Thoracic aorta (tissue), 2 donors: ENCODE measurements at regions not wholly inside any gene's neighbourhood (a gene's known extent, or its start where the extent isn't known, plus 50 kb on each side); places are given as distances from the start of the nearest gene placed in this dataset.

Source experiments
- ATAC-seq: fragments of 150-250 bp; one replicate; pipeline ENCODE4 v1.8.0; 2017; ENCODE audit warnings: low read depth; ENCODE audit not compliant: insufficient number of reproducible peaks, low FRiP score
- DNase-seq: peaks from one replicate; pipeline ENCODE4 v3.0.0-alpha.2; 2020; ENCODE audit warnings: low spot score
- H3K27ac ChIP-seq, 2 donors: fragments of 200-600 bp; sonication (generic); 1 replicate in 1 of 2; 2 replicates in 1 of 2; pipeline ENCODE4 v1.5.1; 2016; ENCODE audit warnings: mild to moderate bottlenecking in 2 of 2, moderate library complexity in 2 of 2
- H3K27me3 ChIP-seq: fragments of 200-600 bp; sonication (generic); replicated peaks from 2 replicates; pipeline ENCODE4 v1.6.0; 2016; ENCODE audit warnings: mild to moderate bottlenecking; ENCODE audit not compliant: insufficient read depth
- H3K36me3 ChIP-seq: fragments of 200-600 bp; sonication (generic); one replicate; pipeline ENCODE4 v1.5.1; 2016
- H3K4me1 ChIP-seq, 2 donors: fragments of 200-600 bp; sonication (generic); 1 replicate in 1 of 2; 2 replicates in 1 of 2; pipeline versions ENCODE4 v1.5.1 to v1.6.0; 2016; ENCODE audit warnings: low read depth in 2 of 2, mild to moderate bottlenecking in 1 of 2; ENCODE audit not compliant: control insufficient read depth in 1 of 2
- H3K4me3 ChIP-seq: fragments of 200-600 bp; sonication (generic); 2 replicates; pipeline ENCODE4 v1.5.1; 2016; ENCODE audit warnings: mild to moderate bottlenecking
- H3K9me3 ChIP-seq: fragments of 200-600 bp; sonication (generic); 2 replicates; pipeline ENCODE4 v1.5.1; 2016
- TF ChIP-seq, protein P1 (sequence below): fragments of 200-600 bp; sonication (generic); IDR thresholded peaks from one replicate; pipeline ENCODE4 v1.5.1; 2019; ENCODE audit warnings: antibody characterized with exemption

DNA sequence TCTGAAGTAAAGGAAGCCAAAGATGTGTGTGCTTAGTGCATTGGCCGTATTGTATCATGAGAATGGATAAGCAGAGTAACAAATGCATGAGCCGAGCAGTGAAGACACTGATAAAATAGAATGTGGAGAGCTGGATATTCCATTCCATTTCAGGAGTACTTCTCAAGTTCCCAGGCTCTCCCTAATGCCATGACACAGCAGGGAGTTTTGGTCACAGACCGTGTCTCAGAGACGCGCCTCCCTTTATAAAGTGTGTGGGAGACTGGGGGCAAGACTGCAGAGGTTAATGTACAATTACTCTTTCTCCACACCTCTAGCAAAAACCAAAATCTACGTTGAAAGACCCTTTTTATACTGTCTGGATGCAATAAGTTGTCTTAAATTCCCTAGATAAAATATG is 575.6 kb downstream of the EFNB2 start:
- Histone ChIP-seq H3K27me3 (no peaks in the 10 kb centered on the region), H3K27ac (no peak overlapping the region), H3K4me3 (no peak overlapping the region), H3K9me3 (no peaks in the 10 kb centered on the region), H3K36me3 (no peaks in the 10 kb centered on the region), H3K4me1 (peaks cover 0 to 5% of the 10 kb centered on the region in 2 donors)
- TF ChIP-seq, protein P1, sequence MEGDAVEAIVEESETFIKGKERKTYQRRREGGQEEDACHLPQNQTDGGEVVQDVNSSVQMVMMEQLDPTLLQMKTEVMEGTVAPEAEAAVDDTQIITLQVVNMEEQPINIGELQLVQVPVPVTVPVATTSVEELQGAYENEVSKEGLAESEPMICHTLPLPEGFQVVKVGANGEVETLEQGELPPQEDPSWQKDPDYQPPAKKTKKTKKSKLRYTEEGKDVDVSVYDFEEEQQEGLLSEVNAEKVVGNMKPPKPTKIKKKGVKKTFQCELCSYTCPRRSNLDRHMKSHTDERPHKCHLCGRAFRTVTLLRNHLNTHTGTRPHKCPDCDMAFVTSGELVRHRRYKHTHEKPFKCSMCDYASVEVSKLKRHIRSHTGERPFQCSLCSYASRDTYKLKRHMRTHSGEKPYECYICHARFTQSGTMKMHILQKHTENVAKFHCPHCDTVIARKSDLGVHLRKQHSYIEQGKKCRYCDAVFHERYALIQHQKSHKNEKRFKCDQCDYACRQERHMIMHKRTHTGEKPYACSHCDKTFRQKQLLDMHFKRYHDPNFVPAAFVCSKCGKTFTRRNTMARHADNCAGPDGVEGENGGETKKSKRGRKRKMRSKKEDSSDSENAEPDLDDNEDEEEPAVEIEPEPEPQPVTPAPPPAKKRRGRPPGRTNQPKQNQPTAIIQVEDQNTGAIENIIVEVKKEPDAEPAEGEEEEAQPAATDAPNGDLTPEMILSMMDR = no peak
- DNase-seq (no peak), ATAC-seq (no peak)

DNA sequence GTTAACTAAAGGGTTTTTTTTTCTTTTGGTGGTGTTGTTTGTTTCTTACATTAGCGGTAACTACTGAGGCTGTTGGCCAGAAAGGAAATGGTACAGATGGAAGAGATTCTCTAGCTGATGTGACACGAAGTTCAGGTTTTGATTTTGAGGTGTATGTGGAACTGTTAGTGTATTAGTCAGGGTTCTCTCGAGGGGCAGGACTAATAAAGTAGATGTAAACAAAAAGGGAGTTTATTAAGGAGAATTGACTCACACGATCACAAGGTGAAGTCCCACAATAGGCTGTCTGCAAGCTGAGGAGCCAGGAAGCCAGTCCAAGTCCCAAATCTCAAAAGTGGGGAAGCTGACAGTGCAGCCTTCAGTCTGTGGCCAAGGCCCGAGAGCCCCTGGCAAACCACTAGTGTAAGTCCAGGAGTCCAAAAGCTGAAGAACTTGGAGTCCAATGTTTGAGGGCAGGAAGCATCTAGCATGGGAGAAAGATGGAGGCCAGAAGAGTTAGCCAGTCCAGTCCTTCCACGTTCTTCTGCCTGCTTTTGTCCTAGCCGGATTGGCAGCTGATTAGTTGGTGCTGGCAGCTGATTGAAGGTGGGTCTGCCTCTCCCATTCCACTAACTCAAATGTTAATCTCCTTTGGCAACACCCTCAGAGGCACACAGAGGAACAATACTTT is 577.6 kb downstream of the EFNB2 start:
- H3K27me3 ChIP-seq = no peaks in the 10 kb centered on the region
- TF ChIP-seq, protein P1 = no peak
- no peak for ATAC-seq
- H3K4me1 ChIP-seq = peaks cover 0 to 5% of the 10 kb centered on the region in 2 donors
- no peaks in the 10 kb centered on the region for H3K36me3 ChIP-seq
- no peak for DNase-seq
- H3K9me3 ChIP-seq = no peaks in the 10 kb centered on the region
- H3K27ac ChIP-seq = no peak overlapping the region
- no peak overlapping the region for H3K4me3 ChIP-seq

DNA sequence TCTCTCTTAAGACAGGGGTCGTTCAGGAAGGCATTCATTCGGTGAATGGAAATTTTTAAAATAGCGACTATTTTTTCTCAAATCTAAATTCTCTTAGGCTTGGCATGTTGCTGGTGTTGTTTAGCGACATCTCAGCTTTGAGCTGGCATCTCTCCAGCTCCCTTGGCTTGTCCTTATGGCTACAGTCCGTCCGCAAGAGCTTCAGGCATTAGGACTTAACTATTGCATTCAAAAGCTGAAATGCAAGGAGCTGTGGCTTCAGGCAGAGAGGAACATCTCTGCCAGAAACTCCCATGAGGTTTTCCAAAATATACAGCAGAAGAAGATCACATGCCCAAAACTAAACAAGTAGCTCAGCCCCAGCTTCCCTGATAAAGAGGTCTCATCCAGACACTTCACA is 578.5 kb downstream of the EFNB2 start:
- TF ChIP-seq, protein P1 = no peak
- DNase-seq = no peak
- no peak for ATAC-seq
- peaks cover 0 to 5% of the 10 kb centered on the region in 2 donors for H3K4me1 ChIP-seq
- no peak overlapping the region for H3K4me3 ChIP-seq
- no peak overlapping the region for H3K27ac ChIP-seq
- no peaks in the 10 kb centered on the region for H3K27me3 ChIP-seq
- H3K9me3 ChIP-seq = no peaks in the 10 kb centered on the region
- H3K36me3 ChIP-seq = no peaks in the 10 kb centered on the region

DNA sequence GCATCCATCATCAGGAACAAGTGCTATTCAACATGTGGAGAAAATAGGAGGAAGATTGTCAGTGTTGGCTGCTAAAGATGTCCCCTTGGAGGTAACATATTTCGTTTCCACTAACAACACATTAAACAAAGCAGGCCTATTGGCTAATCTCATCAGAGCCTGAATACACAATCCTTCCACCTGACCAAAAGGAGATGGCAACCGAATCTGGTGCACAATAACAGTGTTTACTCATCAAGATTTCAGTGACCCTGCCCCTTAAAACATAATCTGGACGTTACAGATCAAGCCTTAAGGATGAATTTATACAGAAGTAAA is 582.5 kb downstream of the EFNB2 start:
- peaks cover 0 to 5% of the 10 kb centered on the region in 2 donors for H3K4me1 ChIP-seq
- no peaks in the 10 kb centered on the region for H3K36me3 ChIP-seq
- ATAC-seq (no peak), DNase-seq (no peak)
- H3K27ac ChIP-seq = no peak overlapping the region
- H3K9me3 ChIP-seq = no peaks in the 10 kb centered on the region
- H3K27me3 ChIP-seq = no peaks in the 10 kb centered on the region
- no peak overlapping the region for H3K4me3 ChIP-seq
- TF ChIP-seq, protein P1 = no peak

DNA sequence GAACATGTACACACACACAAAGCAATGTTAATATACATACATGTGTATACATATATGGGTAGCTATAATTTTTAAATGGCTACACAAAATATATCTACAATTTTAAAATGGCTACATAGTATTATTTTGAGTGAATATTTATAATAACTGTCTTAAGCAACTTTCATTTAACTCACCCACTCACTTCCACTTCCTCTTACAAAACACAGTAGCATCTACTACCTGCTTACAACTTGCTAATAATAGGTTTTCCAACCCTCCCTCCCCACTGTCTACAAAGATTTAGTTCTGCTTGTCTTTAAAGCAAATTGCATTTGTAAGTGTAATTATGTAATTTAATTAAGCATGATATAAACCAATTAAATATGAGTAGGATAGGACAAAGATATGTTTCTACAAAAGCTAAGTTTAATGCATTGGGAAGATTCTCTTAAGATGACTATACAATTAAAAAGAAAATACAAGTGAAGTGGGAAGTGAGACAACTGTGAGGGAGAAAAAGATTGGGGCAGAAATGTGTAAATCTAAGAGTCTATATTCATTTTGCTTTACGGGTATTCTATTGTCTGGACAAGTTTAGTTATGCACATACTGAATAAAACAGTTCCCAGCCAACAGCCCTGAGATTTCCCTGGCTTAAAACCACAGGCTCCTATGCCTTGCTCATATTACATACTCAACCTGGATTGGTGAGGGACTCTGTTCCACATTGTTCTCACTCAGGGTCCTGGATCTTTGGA is 583.1 kb downstream of the EFNB2 start:
- Histone ChIP-seq H3K27me3 (no peaks in the 10 kb centered on the region), H3K4me1 (peaks cover 0 to 5% of the 10 kb centered on the region in 2 donors), H3K4me3 (no peak overlapping the region), H3K27ac (no peak overlapping the region), H3K36me3 (no peaks in the 10 kb centered on the region), H3K9me3 (no peaks in the 10 kb centered on the region)
- ATAC-seq (no peak), DNase-seq (no peak)
- TF ChIP-seq, protein P1 = no peak
